Uterus (tissue), 2 donors: ENCODE measurements at regions not wholly inside any gene's neighbourhood (a gene's known extent, or its start where the extent isn't known, plus 50 kb on each side); places are given as distances from the start of the nearest gene placed in this dataset.

Experiments
- POLR2A ChIP-seq, 2 donors: fragments of 450-650 bp; IDR thresholded peaks; one replicate each; pipeline ENCODE4 v1.6.1; 2016; ENCODE audit warnings: antibody characterized with exemption in 2 of 2, mild to moderate bottlenecking in 1 of 2, moderate library complexity in 1 of 2
- TF ChIP-seq, protein P1 (sequence below), 4 experiments: fragments of 200-600 bp in 2 of 4; fragments of 450-650 bp in 2 of 4; sonication (generic) in 2 of 4; IDR thresholded peaks; one replicate each; pipeline ENCODE4 v1.5.1; 2016 to 2019; ENCODE audit warnings: antibody characterized with exemption in 4 of 4, mild to moderate bottlenecking in 2 of 4, moderate library complexity in 1 of 4

DNA sequence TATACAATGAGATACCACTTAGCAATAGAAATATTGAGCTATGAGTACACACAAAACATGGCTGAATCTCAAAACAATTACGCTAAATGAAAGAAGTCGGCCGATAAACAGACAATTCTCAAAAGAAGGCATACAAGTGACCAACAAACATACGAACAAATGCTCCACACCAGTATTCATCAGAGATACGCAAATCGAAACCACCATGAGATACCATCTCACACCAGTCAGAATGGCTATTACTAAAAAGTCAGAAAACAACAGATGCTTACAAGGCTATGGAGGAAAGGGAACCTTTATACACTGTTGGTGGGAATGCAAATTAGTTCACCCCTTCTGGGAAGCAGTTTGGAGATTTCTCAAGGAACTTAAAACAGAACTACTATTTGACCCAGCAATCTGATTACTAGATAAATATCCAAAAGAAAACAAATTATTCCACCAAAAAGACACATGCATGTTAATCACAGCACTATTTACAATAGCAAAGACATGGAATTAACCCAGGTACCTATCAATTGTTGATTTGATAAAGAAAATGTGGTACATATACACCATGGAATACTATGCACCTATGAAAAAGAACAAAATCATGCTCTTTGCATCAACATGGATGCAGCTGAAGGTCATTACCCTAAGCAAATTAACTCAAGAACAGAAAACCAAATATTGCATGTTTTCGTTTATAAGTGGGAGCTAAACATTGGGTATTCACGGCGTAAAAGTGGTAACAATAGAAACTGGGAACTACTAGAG is 90.9 kb upstream of the GRAMD1B start:
- TF ChIP-seq, protein P1, sequence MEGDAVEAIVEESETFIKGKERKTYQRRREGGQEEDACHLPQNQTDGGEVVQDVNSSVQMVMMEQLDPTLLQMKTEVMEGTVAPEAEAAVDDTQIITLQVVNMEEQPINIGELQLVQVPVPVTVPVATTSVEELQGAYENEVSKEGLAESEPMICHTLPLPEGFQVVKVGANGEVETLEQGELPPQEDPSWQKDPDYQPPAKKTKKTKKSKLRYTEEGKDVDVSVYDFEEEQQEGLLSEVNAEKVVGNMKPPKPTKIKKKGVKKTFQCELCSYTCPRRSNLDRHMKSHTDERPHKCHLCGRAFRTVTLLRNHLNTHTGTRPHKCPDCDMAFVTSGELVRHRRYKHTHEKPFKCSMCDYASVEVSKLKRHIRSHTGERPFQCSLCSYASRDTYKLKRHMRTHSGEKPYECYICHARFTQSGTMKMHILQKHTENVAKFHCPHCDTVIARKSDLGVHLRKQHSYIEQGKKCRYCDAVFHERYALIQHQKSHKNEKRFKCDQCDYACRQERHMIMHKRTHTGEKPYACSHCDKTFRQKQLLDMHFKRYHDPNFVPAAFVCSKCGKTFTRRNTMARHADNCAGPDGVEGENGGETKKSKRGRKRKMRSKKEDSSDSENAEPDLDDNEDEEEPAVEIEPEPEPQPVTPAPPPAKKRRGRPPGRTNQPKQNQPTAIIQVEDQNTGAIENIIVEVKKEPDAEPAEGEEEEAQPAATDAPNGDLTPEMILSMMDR (IDR thresholded peaks at IDR 0.05), result no peak
- no peak for TF ChIP-seq POLR2A (IDR thresholded peaks at IDR 0.05)
